ENCODE measurements at regions not wholly inside any gene's neighbourhood (a gene's known extent, or its start where the extent isn't known, plus 50 kb on each side); places are given as distances from the start of the nearest gene placed in this dataset.

- no peak for TF ChIP-seq CTCF (IDR thresholded peaks at IDR 0.05; ENCODE audit: insufficient read depth, low read length, poor library complexity, severe bottlenecking)
- TF ChIP-seq EZH2phosphoT487 (conservative IDR thresholded peaks at IDR 0.05; ENCODE audit: low read length) = no peak
Observed at GRCh38 chr20:50247196-50248094, 56.8 kb downstream of the CEBPB start.

Measured in SU-DHL-6 (cell line).